T-helper 1 cell treated with Interleukin-12 subunit alpha and Interleukin-12 subunit beta and Interleukin-4 antibody, amounts not matched to agents 30 μg/mL and 1 μg/mL, for 36 hours (primary cell): ENCODE measurements at regions not wholly inside any gene's neighbourhood (a gene's known extent, or its start where the extent isn't known, plus 50 kb on each side); places are given as distances from the start of the nearest gene placed in this dataset.

Experiments used
- H3K27ac Mint-ChIP-seq: one replicate; pipeline ENCODE4 v1.8.0; 2021; ENCODE audit warnings: mild to moderate bottlenecking, mixed read lengths
- H3K27me3 Mint-ChIP-seq: one replicate; pipeline ENCODE4 v1.8.0; 2021; ENCODE audit warnings: low read depth, mixed read lengths
- H3K36me3 Mint-ChIP-seq: one replicate; pipeline ENCODE4 v1.8.0; 2021; ENCODE audit warnings: low read depth, mixed read lengths
- H3K4me1 Mint-ChIP-seq: one replicate; pipeline ENCODE4 v1.8.0; 2021; ENCODE audit warnings: low read depth, mixed read lengths
- H3K4me3 Mint-ChIP-seq: one replicate; pipeline ENCODE4 v1.8.0; 2021; ENCODE audit warnings: mild to moderate bottlenecking, moderate library complexity, mixed read lengths
- H3K9me3 Mint-ChIP-seq: one replicate; pipeline ENCODE4 v1.8.0; 2021; ENCODE audit warnings: mixed read lengths

GRCh38 chr11:22473586-22473985, 135.4 kb downstream of the SLC17A6 start:
- Mint-ChIP-seq H3K4me3 (no peak overlapping the region), H3K27ac (no peak overlapping the region), H3K4me1 (no peaks in the 10 kb centered on the region), H3K27me3 (no peaks in the 10 kb centered on the region), H3K36me3 (no peaks in the 10 kb centered on the region), H3K9me3 (no peaks in the 10 kb centered on the region)

GRCh38 chr11:22472306-22472705, 134.1 kb downstream of the SLC17A6 start:
- no peaks in the 10 kb centered on the region for H3K9me3 Mint-ChIP-seq
- H3K4me1 Mint-ChIP-seq = no peaks in the 10 kb centered on the region
- no peaks in the 10 kb centered on the region for H3K36me3 Mint-ChIP-seq
- no peaks in the 10 kb centered on the region for H3K27me3 Mint-ChIP-seq
- H3K27ac Mint-ChIP-seq = no peak overlapping the region
- no peak overlapping the region for H3K4me3 Mint-ChIP-seq

DNA sequence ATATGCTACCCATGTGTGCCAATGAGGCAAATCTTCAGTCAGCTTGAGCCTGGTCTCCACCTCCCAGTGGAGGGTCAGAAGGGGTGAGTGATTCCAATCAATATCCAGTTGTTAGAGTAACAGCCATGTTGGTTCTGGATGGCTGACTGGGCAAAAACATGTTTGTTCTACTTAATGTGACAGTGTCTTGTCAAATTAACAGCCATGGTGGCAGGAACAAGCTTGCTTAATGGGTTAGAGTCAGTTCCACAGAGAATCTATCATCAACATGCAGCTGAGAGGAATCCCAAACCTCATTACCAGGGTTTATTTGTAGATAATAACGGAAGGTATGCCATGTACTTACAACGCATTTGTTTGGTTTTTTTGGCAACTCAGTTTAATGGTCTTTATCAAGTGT, 133.2 kb downstream of the SLC17A6 start:
- Mint-ChIP-seq H3K27me3 (no peaks in the 10 kb centered on the region), H3K27ac (no peak overlapping the region), H3K9me3 (no peaks in the 10 kb centered on the region), H3K36me3 (no peaks in the 10 kb centered on the region), H3K4me1 (no peaks in the 10 kb centered on the region), H3K4me3 (no peak overlapping the region)

GRCh38 chr11:22467741-22468140, 129.6 kb downstream of the SLC17A6 start:
- no peak overlapping the region for H3K4me3 Mint-ChIP-seq
- no peak overlapping the region for H3K27ac Mint-ChIP-seq
- no peaks in the 10 kb centered on the region for H3K9me3 Mint-ChIP-seq
- no peaks in the 10 kb centered on the region for H3K36me3 Mint-ChIP-seq
- no peaks in the 10 kb centered on the region for H3K4me1 Mint-ChIP-seq
- H3K27me3 Mint-ChIP-seq = no peaks in the 10 kb centered on the region

- Mint-ChIP-seq H3K4me3 (no peak overlapping the region), H3K36me3 (no peaks in the 10 kb centered on the region), H3K9me3 (no peaks in the 10 kb centered on the region), H3K27me3 (no peaks in the 10 kb centered on the region), H3K4me1 (no peaks in the 10 kb centered on the region), H3K27ac (no peak overlapping the region)
Observed at GRCh38 chr11:22467248-22467647, 129.1 kb downstream of the SLC17A6 start.

- no peaks in the 10 kb centered on the region for H3K9me3 Mint-ChIP-seq
- H3K27ac Mint-ChIP-seq = no peak overlapping the region
- no peak overlapping the region for H3K4me3 Mint-ChIP-seq
- no peaks in the 10 kb centered on the region for H3K4me1 Mint-ChIP-seq
- no peaks in the 10 kb centered on the region for H3K27me3 Mint-ChIP-seq
- H3K36me3 Mint-ChIP-seq = no peaks in the 10 kb centered on the region
Observed at GRCh38 chr11:22466809-22467208, 128.6 kb downstream of the SLC17A6 start.

- H3K4me1 Mint-ChIP-seq = no peaks in the 10 kb centered on the region
- H3K27ac Mint-ChIP-seq = no peak overlapping the region
- no peaks in the 10 kb centered on the region for H3K9me3 Mint-ChIP-seq
- no peak overlapping the region for H3K4me3 Mint-ChIP-seq
- no peaks in the 10 kb centered on the region for H3K27me3 Mint-ChIP-seq
- no peaks in the 10 kb centered on the region for H3K36me3 Mint-ChIP-seq
Observed at GRCh38 chr11:22466351-22466750, 128.2 kb downstream of the SLC17A6 start.

- Mint-ChIP-seq H3K27ac (no peak overlapping the region), H3K36me3 (no peaks in the 10 kb centered on the region), H3K4me3 (no peak overlapping the region), H3K9me3 (no peaks in the 10 kb centered on the region), H3K27me3 (no peaks in the 10 kb centered on the region), H3K4me1 (no peaks in the 10 kb centered on the region)
Observed at GRCh38 chr11:22465620-22466019, 127.4 kb downstream of the SLC17A6 start.

GRCh38 chr11:22461626-22462025, 123.4 kb downstream of the SLC17A6 start:
- Mint-ChIP-seq H3K36me3 (no peaks in the 10 kb centered on the region), H3K9me3 (no peaks in the 10 kb centered on the region), H3K27me3 (no peaks in the 10 kb centered on the region), H3K4me1 (no peaks in the 10 kb centered on the region), H3K27ac (no peak overlapping the region), H3K4me3 (no peak overlapping the region)

- no peaks in the 10 kb centered on the region for H3K4me1 Mint-ChIP-seq
- no peak overlapping the region for H3K27ac Mint-ChIP-seq
- no peaks in the 10 kb centered on the region for H3K27me3 Mint-ChIP-seq
- H3K36me3 Mint-ChIP-seq = no peaks in the 10 kb centered on the region
- H3K4me3 Mint-ChIP-seq = no peak overlapping the region
- no peaks in the 10 kb centered on the region for H3K9me3 Mint-ChIP-seq
Observed at GRCh38 chr11:22460181-22460580, 122.0 kb downstream of the SLC17A6 start.

DNA sequence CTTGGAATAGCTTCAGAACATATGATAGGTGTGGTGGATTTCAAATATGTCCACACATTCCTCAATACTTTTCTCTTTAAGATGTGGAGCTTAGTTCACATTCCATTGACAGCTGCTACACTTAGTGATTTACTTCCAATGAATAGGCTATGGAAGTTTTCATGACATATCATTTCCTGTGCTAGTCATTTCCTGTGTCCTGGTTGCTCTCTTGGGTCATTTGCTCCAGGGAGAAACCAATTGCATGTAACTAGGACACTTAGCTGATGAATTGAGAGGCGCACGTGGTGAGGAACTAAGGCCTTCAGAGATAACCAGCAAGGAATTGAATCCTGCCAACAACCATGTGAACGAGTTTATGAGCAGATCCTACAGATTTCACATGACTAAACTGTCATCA, 120.9 kb downstream of the SLC17A6 start:
- H3K9me3 Mint-ChIP-seq = no peaks in the 10 kb centered on the region
- no peaks in the 10 kb centered on the region for H3K4me1 Mint-ChIP-seq
- H3K4me3 Mint-ChIP-seq = no peak overlapping the region
- no peaks in the 10 kb centered on the region for H3K36me3 Mint-ChIP-seq
- no peak overlapping the region for H3K27ac Mint-ChIP-seq
- no peaks in the 10 kb centered on the region for H3K27me3 Mint-ChIP-seq

GRCh38 chr11:22458161-22458560, 120.0 kb downstream of the SLC17A6 start:
- Mint-ChIP-seq H3K9me3 (no peaks in the 10 kb centered on the region), H3K4me1 (no peaks in the 10 kb centered on the region), H3K36me3 (no peaks in the 10 kb centered on the region), H3K27me3 (no peaks in the 10 kb centered on the region), H3K4me3 (no peak overlapping the region), H3K27ac (no peak overlapping the region)

- no peak overlapping the region for H3K27ac Mint-ChIP-seq
- no peaks in the 10 kb centered on the region for H3K36me3 Mint-ChIP-seq
- no peaks in the 10 kb centered on the region for H3K9me3 Mint-ChIP-seq
- H3K4me1 Mint-ChIP-seq = no peaks in the 10 kb centered on the region
- H3K4me3 Mint-ChIP-seq = no peak overlapping the region
- no peaks in the 10 kb centered on the region for H3K27me3 Mint-ChIP-seq
Observed at GRCh38 chr11:22456993-22457762, 119.0 kb downstream of the SLC17A6 start.

DNA sequence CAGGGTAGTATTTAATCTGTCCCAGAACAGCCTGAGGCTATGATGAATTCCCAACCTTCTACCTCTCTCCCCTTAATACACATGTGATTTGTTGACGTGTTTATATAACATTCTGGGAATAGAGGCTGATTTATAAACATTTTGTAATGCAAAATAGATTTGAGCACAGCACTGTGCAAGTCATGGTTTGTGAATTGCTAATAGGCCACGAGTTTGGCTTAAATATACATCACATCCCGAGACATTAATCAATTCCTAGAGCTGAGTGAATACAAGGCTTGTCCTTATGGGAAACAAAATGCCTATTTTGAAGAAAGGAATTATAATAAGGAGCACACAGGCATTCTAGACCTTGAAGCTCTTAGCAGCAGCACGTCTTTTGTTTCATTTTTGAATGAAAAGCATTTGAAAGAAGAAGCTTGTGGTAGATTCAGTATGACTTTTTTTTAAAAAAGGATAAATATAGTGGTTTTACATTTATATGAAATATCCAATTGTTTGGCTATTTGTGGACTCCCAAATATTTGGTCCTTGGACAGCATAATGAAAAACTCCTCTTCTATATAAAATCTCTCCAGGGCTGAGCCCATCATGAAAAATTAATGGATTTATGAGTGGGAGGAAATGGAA, 116.4 kb downstream of the SLC17A6 start:
- Mint-ChIP-seq H3K4me1 (no peaks in the 10 kb centered on the region), H3K4me3 (no peak overlapping the region), H3K27ac (no peak overlapping the region), H3K9me3 (no peaks in the 10 kb centered on the region), H3K27me3 (no peaks in the 10 kb centered on the region), H3K36me3 (no peaks in the 10 kb centered on the region)

DNA sequence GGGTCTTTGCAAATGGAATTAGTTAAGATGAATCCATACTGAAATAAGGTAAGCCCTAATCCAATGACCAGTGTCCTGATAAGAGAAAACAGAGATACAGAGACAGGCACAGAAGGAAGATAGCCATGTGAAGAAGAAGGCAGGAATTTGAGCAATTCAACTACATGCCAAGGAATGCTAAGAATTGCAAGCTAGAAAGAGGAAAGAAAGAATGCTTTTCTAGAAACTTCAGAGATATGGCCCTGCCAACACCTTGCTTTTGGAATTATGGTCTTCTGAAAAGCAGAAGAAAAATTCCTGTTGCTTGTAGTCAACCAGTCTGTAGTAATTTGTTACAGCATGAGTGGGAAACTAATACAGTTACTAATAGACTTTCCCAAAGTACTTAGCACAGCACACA, 111.3 kb downstream of the SLC17A6 start:
- no peaks in the 10 kb centered on the region for H3K9me3 Mint-ChIP-seq
- H3K27ac Mint-ChIP-seq = no peak overlapping the region
- H3K4me3 Mint-ChIP-seq = no peak overlapping the region
- H3K4me1 Mint-ChIP-seq = no peaks in the 10 kb centered on the region
- no peaks in the 10 kb centered on the region for H3K27me3 Mint-ChIP-seq
- H3K36me3 Mint-ChIP-seq = no peaks in the 10 kb centered on the region
